A549 (cell line): ENCODE measurements at regions not wholly inside any gene's neighbourhood (a gene's known extent, or its start where the extent isn't known, plus 50 kb on each side); places are given as distances from the start of the nearest gene placed in this dataset.

Experiments
- ATAC-seq, 2 experiments: fragments of 200-7000 bp in 1 of 2; fragments of >200 bp in 1 of 2; cut with Nextera tagmentation in 1 of 2; cut with Tn5 transposase in 1 of 2; 3 replicates each; pipeline versions ENCODE4 v1.8.0 to v1.9.1; 2018 to 2020; ENCODE audit warnings: mild to moderate bottlenecking in 1 of 2, moderate library complexity in 1 of 2
- CTCF ChIA-PET: fragments of 300-600 bp; sonication (Branson Sonifier 250); formaldehyde crosslinking; extraction: SDS; loops from one replicate; lab custom pipeline; 2021; ENCODE audit warnings: antibody characterized with exemption, inconsistent platforms; lab: Yijun Ruan, JAX
- POLR2A ChIA-PET: fragments of 350-600 bp; formaldehyde crosslinking; extraction: SDS; loops from one replicate; lab custom pipeline; 2021; ENCODE audit warnings: antibody characterized with exemption, inconsistent platforms; lab: Yijun Ruan, JAX
- DNase-seq, 2 experiments: peaks; one replicate each; pipeline versions ENCODE4 v3.0.0 to v3.0.0-alpha.2; 2011 to 2016; ENCODE audit warnings: low read depth in 1 of 2, low spot score in 1 of 2
- FAIRE-seq: peaks from 2 replicates; lab custom pipeline; 2011; peaks lifted over from hg19 to GRCh38; lab: Jason Lieb, UNC
- H3K27ac ChIP-seq, 2 experiments: fragments of >200 bp; sonication (Bioruptor Twin); formaldehyde crosslinking; 3 replicates each; pipeline ENCODE4 v1.5.1; 2016 to 2017
- H3K4me1 ChIP-seq: fragments of >200 bp; sonication (Bioruptor Twin); formaldehyde crosslinking; 3 replicates; pipeline ENCODE4 v1.6.1; 2016
- H3K4me2 ChIP-seq: fragments of >200 bp; sonication (Bioruptor Twin); formaldehyde crosslinking; 3 replicates; pipeline ENCODE4 v1.6.1; 2016
- H3K4me3 ChIP-seq: fragments of >200 bp; sonication (Bioruptor Twin); formaldehyde crosslinking; 3 replicates; pipeline ENCODE4 v1.5.1; 2016
- H3K9me3 ChIP-seq: fragments of >200 bp; sonication (Bioruptor Twin); formaldehyde crosslinking; 3 replicates; pipeline ENCODE4 v1.6.1; 2016
- ATOH8 ChIP-seq: fragments of 250-450 bp; sonication (Bioruptor Pico); IDR thresholded peaks from 2 replicates; pipeline ENCODE4 v1.5.0; 2020; ENCODE audit warnings: low read depth, mild to moderate bottlenecking, moderate library complexity
- E2F6 ChIP-seq: IDR thresholded peaks from 2 replicates; pipeline ENCODE4 v1.6.1; 2012; ENCODE audit warnings: low read depth, borderline replicate concordance
- EHF ChIP-seq: fragments of 250-450 bp; sonication (Bioruptor Pico); IDR thresholded peaks from 2 replicates; pipeline ENCODE4 v1.5.0; 2020; ENCODE audit warnings: mild to moderate bottlenecking
- HEYL ChIP-seq: fragments of 250-450 bp; sonication (Bioruptor Pico); IDR thresholded peaks from 2 replicates; pipeline ENCODE4 v1.8.0; 2021; ENCODE audit warnings: mild to moderate bottlenecking, moderate library complexity
- HOXB5 ChIP-seq: fragments of 250-450 bp; sonication (Bioruptor Pico); IDR thresholded peaks from 2 replicates; pipeline ENCODE4 v1.5.0; 2020; ENCODE audit warnings: mild to moderate bottlenecking, moderate library complexity
- JUNB ChIP-seq: fragments of >200 bp; sonication (Bioruptor Twin); formaldehyde crosslinking; IDR thresholded peaks from 2 replicates; pipeline ENCODE4 v1.6.1; 2016
- KDM1A ChIP-seq: fragments of 200-600 bp; sonication (generic); IDR thresholded peaks from 2 replicates; pipeline ENCODE4 v1.6.1; 2016; ENCODE audit warnings: low read depth, mild to moderate bottlenecking
- KDM5A ChIP-seq: fragments of 200-600 bp; sonication (generic); IDR thresholded peaks from 2 replicates; pipeline ENCODE4 v1.6.1; 2016; ENCODE audit warnings: antibody characterized with exemption, mild to moderate bottlenecking
- MAFK ChIP-seq: fragments of 450-650 bp; IDR thresholded peaks from 2 replicates; pipeline ENCODE4 v1.6.1; 2014; ENCODE audit not compliant: partially characterized antibody
- MYC ChIP-seq: IDR thresholded peaks from 2 replicates; pipeline ENCODE4 v1.6.1; 2012; ENCODE audit warnings: mild to moderate bottlenecking, inconsistent platforms, low read length, improper control_type of control experiment, borderline replicate concordance
- NFE2L2 ChIP-seq: fragments of 150-350 bp; conservative IDR thresholded peaks from 2 replicates; pipeline ENCODE4 v1.6.1; 2014; ENCODE audit warnings: low read length
- PHF8 ChIP-seq: fragments of 200-600 bp; sonication (generic); IDR thresholded peaks from 2 replicates; pipeline ENCODE4 v1.6.1; 2016; ENCODE audit warnings: low read depth, mild to moderate bottlenecking, antibody characterized with exemption, moderate library complexity, borderline replicate concordance
- RAD21 ChIP-seq, 2 experiments: fragments of >200 bp in 1 of 2; sonication (Bioruptor Twin) in 1 of 2; formaldehyde crosslinking in 1 of 2; IDR thresholded peaks in 1 of 2; conservative IDR thresholded peaks in 1 of 2; 2 replicates in 1 of 2; 3 replicates in 1 of 2; pipeline ENCODE4 v1.6.1; 2012 to 2018; ENCODE audit warnings: inconsistent platforms in 1 of 2
- RARB ChIP-seq: fragments of 250-450 bp; sonication (Bioruptor Pico); IDR thresholded peaks from 2 replicates; pipeline ENCODE4 v1.8.0; 2021; ENCODE audit warnings: mild to moderate bottlenecking, moderate library complexity
- RCOR1 ChIP-seq: fragments of 150-350 bp; IDR thresholded peaks from 2 replicates; pipeline ENCODE4 v1.6.1; 2014; ENCODE audit warnings: antibody characterized with exemption, low read length, low read depth
- REST ChIP-seq: fragments of 200-600 bp; sonication (generic); IDR thresholded peaks from 2 replicates; pipeline ENCODE4 v1.6.1; 2016; ENCODE audit warnings: antibody characterized with exemption, mild to moderate bottlenecking, moderate library complexity
- USF2 ChIP-seq: fragments of 450-650 bp; IDR thresholded peaks from 2 replicates; pipeline ENCODE4 v1.6.1; 2014; ENCODE audit warnings: antibody characterized with exemption
- ZC3H11A ChIP-seq: fragments of 450-650 bp; IDR thresholded peaks from 2 replicates; pipeline ENCODE4 v1.6.1; 2014; ENCODE audit warnings: antibody characterized with exemption, mild to moderate bottlenecking
- WGBS: methylation state at CpG from one replicate; pipeline ENCODE4 v1.1.6; 2017; ENCODE audit errors: missing lambda C conversion rate; 5-methylcytosine and 5-hydroxymethylcytosine counted together

- CTCF ChIA-PET: interaction anchor here (0.6 kb wide), 1 partner anchor 415 kb away, joined by 3 read pairs; no protein-coding TSS in a partner anchor
- POLR2A ChIA-PET: no interaction called here
- H3K4me3 ChIP-seq: no peak overlapping the region
- H3K4me2 ChIP-seq: no peak overlapping the region
- H3K4me1 ChIP-seq: peaks cover 21% of the 10 kb centered on the region
- peaks cover 11% of the 10 kb centered on the region; the same call in 1 of the 3 replicates for H3K9me3 ChIP-seq
- 68% methylated on average over 5 of the region's 8 CpGs for WGBS
- no peak overlapping the region for H3K27ac ChIP-seq
- FAIRE-seq: no peak
- no peak for DNase-seq
- ATAC-seq: no peak
- TF ChIP-seq HEYL (CRISPR knock-in tag): no peak
- no peak for TF ChIP-seq HOXB5 (CRISPR knock-in tag)
- no peak for TF ChIP-seq JUNB
- no peak for TF ChIP-seq ATOH8 (CRISPR knock-in tag)
- no peak for TF ChIP-seq MYC
- TF ChIP-seq NFE2L2: no peak
- no peak for TF ChIP-seq RCOR1
- no peak for TF ChIP-seq REST
- TF ChIP-seq RAD21 (conservative IDR thresholded peaks at IDR 0.05 in 1 of 2, IDR thresholded peaks at IDR 0.05 in 1 of 2): no peak
- no peak for TF ChIP-seq KDM5A
- no peak for TF ChIP-seq PHF8
- no peak for TF ChIP-seq EHF (CRISPR knock-in tag)
- no peak for TF ChIP-seq ZC3H11A
- TF ChIP-seq USF2: no peak
- no peak for TF ChIP-seq RARB
Observed at GRCh38 chr7:110519851-110520250, 571.1 kb upstream of the LRRN3 start.

- Histone ChIP-seq H3K9me3 (peaks cover 11% of the 10 kb centered on the region; the same call in 1 of the 3 replicates), H3K4me2 (peak overlapping the region; percentile 78; the same call in 1 of the 3 replicates)
- no peak for DNase-seq
- CTCF ChIA-PET: no interaction called here
- 76% methylated on average over 8 of the region's 8 CpGs for WGBS
- TF ChIP-seq KDM1A (no peak), MYC (no peak), E2F6 (no peak), MAFK (no peak)
- TF ChIP-seq, all 56 proteins: peak for 0
- FAIRE-seq (peak; percentile 39), ATAC-seq (no peak)
- H3K27ac ChIP-seq: peak overlapping the region; percentile 15 to 51; a peak in 3 of 6 replicates
- no peak overlapping the region for H3K4me3 ChIP-seq
- peaks cover 21% of the 10 kb centered on the region for H3K4me1 ChIP-seq
- POLR2A ChIA-PET: no interaction called here
Observed at GRCh38 chr7:110521357-110521911, 569.5 kb upstream of the LRRN3 start.
